A673 (cell line): ENCODE measurements at regions not wholly inside any gene's neighbourhood (a gene's known extent, or its start where the extent isn't known, plus 50 kb on each side); places are given as distances from the start of the nearest gene placed in this dataset.

Experiments used
- EZH2 ChIP-seq: fragments of 200-600 bp; sonication (generic); IDR thresholded peaks from 2 replicates; pipeline ENCODE4 v1.6.1; 2017; ENCODE audit warnings: borderline replicate concordance, low read depth, mild to moderate bottlenecking, mixed read lengths, antibody characterized with exemption, low read length; ENCODE audit not compliant: poor library complexity, severe bottlenecking
- TF ChIP-seq, protein P1 (sequence below): fragments of 300-800, 200-600 bp; sonication (generic); conservative IDR thresholded peaks from 2 replicates; pipeline ENCODE4 v1.5.1; 2017; ENCODE audit warnings: low read depth, mild to moderate bottlenecking, antibody characterized with exemption, low read length, moderate library complexity, mixed read lengths

DNA sequence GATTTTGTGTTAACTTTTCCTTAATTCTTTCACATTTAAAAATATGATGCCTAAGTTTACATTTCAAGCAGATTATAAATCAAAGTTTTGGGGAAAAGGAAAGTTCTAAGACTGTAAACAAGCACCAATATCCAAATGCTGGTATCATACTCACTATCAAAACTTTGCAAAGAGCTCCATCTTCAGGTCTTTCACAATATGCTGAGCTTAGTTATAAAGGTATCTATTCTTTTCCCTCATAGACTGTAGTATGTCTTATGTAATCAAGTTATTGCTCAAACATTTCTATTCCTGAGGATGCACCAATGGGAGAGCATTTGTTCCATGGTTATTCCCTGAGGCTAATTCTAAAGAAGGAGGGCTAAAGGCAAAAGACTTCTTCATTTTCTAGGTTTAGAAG is 207.9 kb upstream of the FAM241A start:
- TF ChIP-seq, protein P1, sequence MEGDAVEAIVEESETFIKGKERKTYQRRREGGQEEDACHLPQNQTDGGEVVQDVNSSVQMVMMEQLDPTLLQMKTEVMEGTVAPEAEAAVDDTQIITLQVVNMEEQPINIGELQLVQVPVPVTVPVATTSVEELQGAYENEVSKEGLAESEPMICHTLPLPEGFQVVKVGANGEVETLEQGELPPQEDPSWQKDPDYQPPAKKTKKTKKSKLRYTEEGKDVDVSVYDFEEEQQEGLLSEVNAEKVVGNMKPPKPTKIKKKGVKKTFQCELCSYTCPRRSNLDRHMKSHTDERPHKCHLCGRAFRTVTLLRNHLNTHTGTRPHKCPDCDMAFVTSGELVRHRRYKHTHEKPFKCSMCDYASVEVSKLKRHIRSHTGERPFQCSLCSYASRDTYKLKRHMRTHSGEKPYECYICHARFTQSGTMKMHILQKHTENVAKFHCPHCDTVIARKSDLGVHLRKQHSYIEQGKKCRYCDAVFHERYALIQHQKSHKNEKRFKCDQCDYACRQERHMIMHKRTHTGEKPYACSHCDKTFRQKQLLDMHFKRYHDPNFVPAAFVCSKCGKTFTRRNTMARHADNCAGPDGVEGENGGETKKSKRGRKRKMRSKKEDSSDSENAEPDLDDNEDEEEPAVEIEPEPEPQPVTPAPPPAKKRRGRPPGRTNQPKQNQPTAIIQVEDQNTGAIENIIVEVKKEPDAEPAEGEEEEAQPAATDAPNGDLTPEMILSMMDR, result peak; percentile 58
- TF ChIP-seq EZH2, result no peak
